Mesendoderm (in vitro differentiated cells): ENCODE measurements at regions not wholly inside any gene's neighbourhood (a gene's known extent, or its start where the extent isn't known, plus 50 kb on each side); places are given as distances from the start of the nearest gene placed in this dataset.

Experiments
- DNase-seq: peaks from one replicate; pipeline ENCODE4 v3.0.0; 2013
- H2AK5ac ChIP-seq: 2 replicates; pipeline ENCODE4 v1.6.1; 2013; ENCODE audit warnings: low read length, inconsistent platforms
- H2BK120ac ChIP-seq: 2 replicates; pipeline ENCODE4 v1.6.1; 2013; ENCODE audit warnings: low read depth, mild to moderate bottlenecking, low read length, moderate library complexity, mixed read lengths
- H2BK15ac ChIP-seq: replicated peaks from 2 replicates; pipeline ENCODE4 v1.6.1; 2013; ENCODE audit warnings: low read depth, mild to moderate bottlenecking, moderate library complexity
- H2BK5ac ChIP-seq: 2 replicates; pipeline ENCODE4 v1.6.1; 2013; ENCODE audit warnings: low read length, inconsistent platforms
- H3K18ac ChIP-seq: 2 replicates; pipeline ENCODE4 v1.6.1; 2013; ENCODE audit warnings: mild to moderate bottlenecking, low read length, mixed read lengths
- H3K23ac ChIP-seq: one replicate; pipeline ENCODE4 v1.6.1; 2013; ENCODE audit warnings: low read length
- H3K27ac ChIP-seq: 2 replicates; pipeline ENCODE4 v1.5.1; 2013; ENCODE audit warnings: low read depth, mild to moderate bottlenecking, inconsistent platforms, low read length, moderate library complexity
- H3K27me3 ChIP-seq: 2 replicates; pipeline ENCODE4 v1.6.1; 2013; ENCODE audit warnings: low read length, control low read depth, mild to moderate bottlenecking, inconsistent platforms; ENCODE audit not compliant: insufficient read depth, poor library complexity
- H3K36me3 ChIP-seq: 2 replicates; pipeline ENCODE4 v1.6.1; 2013; ENCODE audit warnings: low read length, inconsistent platforms; ENCODE audit not compliant: control insufficient read depth, insufficient read depth
- H3K4ac ChIP-seq: one replicate; pipeline ENCODE4 v1.6.1; 2013; ENCODE audit warnings: low read depth, mild to moderate bottlenecking, low read length, moderate library complexity
- H3K4me1 ChIP-seq: 2 replicates; pipeline ENCODE4 v1.6.1; 2013; ENCODE audit warnings: low read depth, low read length, inconsistent platforms; ENCODE audit not compliant: control insufficient read depth
- H3K4me2 ChIP-seq: 2 replicates; pipeline ENCODE4 v1.6.1; 2013; ENCODE audit warnings: low read length
- H3K4me3 ChIP-seq: 2 replicates; pipeline ENCODE4 v1.5.1; 2013; ENCODE audit warnings: mild to moderate bottlenecking, low read length
- H3K56ac ChIP-seq: one replicate; pipeline ENCODE4 v1.6.1; 2013; ENCODE audit warnings: low read length
- H3K79me1 ChIP-seq: 2 replicates; pipeline ENCODE4 v1.6.1; 2013; ENCODE audit warnings: low read length, inconsistent platforms
- H3K79me2 ChIP-seq: 2 replicates; pipeline ENCODE4 v1.6.1; 2013; ENCODE audit warnings: mild to moderate bottlenecking, low read length; ENCODE audit not compliant: control insufficient read depth, insufficient read depth
- H3K9ac ChIP-seq: 2 replicates; pipeline ENCODE4 v1.6.1; 2013; ENCODE audit warnings: low read length, inconsistent platforms
- H4K5ac ChIP-seq: one replicate; pipeline ENCODE4 v1.6.1; 2013; ENCODE audit warnings: low read length
- H4K8ac ChIP-seq: one replicate; pipeline ENCODE4 v1.6.1; 2013; ENCODE audit warnings: low read depth, mild to moderate bottlenecking, control low read depth, low read length, moderate library complexity
- WGBS: extraction: QIAGEN DNeasy Blood & Tissue Kit; methylation state at CpG from one replicate; pipeline ENCODE4 v1.1.7; 2013; ENCODE audit warnings: low lambda C conversion rate, missing lambda C conversion rate; ENCODE audit not compliant: insufficient coverage; ENCODE audit errors: extremely low coverage; 5-methylcytosine and 5-hydroxymethylcytosine counted together

GRCh38 chr1:199160521-199161318 is 521.9 kb downstream of the PTPRC start:
- Histone ChIP-seq H3K79me1 (no peaks in the 10 kb centered on the region), H3K9ac (no peak overlapping the region), H3K4ac (no peak overlapping the region), H3K27me3 (no peaks in the 10 kb centered on the region), H2BK5ac (no peak overlapping the region), H2BK120ac (no peak overlapping the region), H4K8ac (no peak overlapping the region), H3K56ac (no peak overlapping the region), H3K23ac (no peak overlapping the region), H3K79me2 (no peaks in the 10 kb centered on the region), H3K36me3 (no peaks in the 10 kb centered on the region), H3K18ac (no peak overlapping the region), H4K5ac (no peak overlapping the region), H3K27ac (no peak overlapping the region), H3K4me1 (no peaks in the 10 kb centered on the region), H3K4me3 (no peak overlapping the region), H2BK15ac (no peak overlapping the region), H2AK5ac (no peak overlapping the region), H3K4me2 (no peak overlapping the region)
- no peak for DNase-seq
- no CpG with 5 or more reads among the region's 1 CpG for whole genome bisulfite sequencing

- Histone ChIP-seq H3K9ac (no peak overlapping the region), H3K36me3 (no peaks in the 10 kb centered on the region), H3K4me1 (no peaks in the 10 kb centered on the region), H3K27ac (no peak overlapping the region), H3K56ac (no peak overlapping the region), H3K4ac (no peak overlapping the region), H3K4me2 (no peak overlapping the region), H3K23ac (no peak overlapping the region), H2BK5ac (no peak overlapping the region), H3K27me3 (no peaks in the 10 kb centered on the region), H2BK120ac (no peak overlapping the region), H3K79me1 (no peaks in the 10 kb centered on the region), H3K4me3 (no peak overlapping the region), H2AK5ac (no peak overlapping the region), H2BK15ac (no peak overlapping the region), H3K18ac (no peak overlapping the region), H3K79me2 (no peaks in the 10 kb centered on the region), H4K8ac (no peak overlapping the region), H4K5ac (no peak overlapping the region)
- DNase-seq = no peak
Measured at GRCh38 chr1:199161319-199161680, 522.5 kb downstream of the PTPRC start.

- Histone ChIP-seq H3K36me3 (no peaks in the 10 kb centered on the region), H3K23ac (no peak overlapping the region), H4K8ac (no peak overlapping the region), H2BK120ac (no peak overlapping the region), H3K4ac (no peak overlapping the region), H3K79me1 (no peaks in the 10 kb centered on the region), H3K4me1 (no peaks in the 10 kb centered on the region), H2BK5ac (no peak overlapping the region), H3K56ac (no peak overlapping the region), H2BK15ac (no peak overlapping the region), H3K4me2 (no peak overlapping the region), H3K4me3 (no peak overlapping the region), H3K27ac (no peak overlapping the region), H3K18ac (no peak overlapping the region), H2AK5ac (no peak overlapping the region), H3K27me3 (no peaks in the 10 kb centered on the region), H3K9ac (no peak overlapping the region), H3K79me2 (no peaks in the 10 kb centered on the region), H4K5ac (no peak overlapping the region)
- no CpG with 5 or more reads among the region's 3 CpGs for WGBS
- no peak for DNase-seq
Measured at GRCh38 chr1:199161766-199162303, 523.0 kb downstream of the PTPRC start.

GRCh38 chr1:199163267-199163666 is 524.4 kb downstream of the PTPRC start:
- no peak overlapping the region for H3K4me2 ChIP-seq
- no peak overlapping the region for H3K4ac ChIP-seq
- no peak overlapping the region for H3K27ac ChIP-seq
- no peak overlapping the region for H4K8ac ChIP-seq
- no peaks in the 10 kb centered on the region for H3K27me3 ChIP-seq
- no peak overlapping the region for H2BK15ac ChIP-seq
- H2BK5ac ChIP-seq = no peak overlapping the region
- no peak overlapping the region for H3K56ac ChIP-seq
- no peak overlapping the region for H3K18ac ChIP-seq
- H2BK120ac ChIP-seq = no peak overlapping the region
- H3K4me3 ChIP-seq = no peak overlapping the region
- no peaks in the 10 kb centered on the region for H3K4me1 ChIP-seq
- WGBS = no CpG with 5 or more reads among the region's 4 CpGs
- no peaks in the 10 kb centered on the region for H3K36me3 ChIP-seq
- no peak overlapping the region for H4K5ac ChIP-seq
- H3K79me2 ChIP-seq = no peaks in the 10 kb centered on the region
- no peak overlapping the region for H2AK5ac ChIP-seq
- no peak overlapping the region for H3K23ac ChIP-seq
- no peak for DNase-seq
- no peaks in the 10 kb centered on the region for H3K79me1 ChIP-seq
- no peak overlapping the region for H3K9ac ChIP-seq

GRCh38 chr1:199163670-199164069 is 524.8 kb downstream of the PTPRC start:
- no peak for DNase-seq
- Histone ChIP-seq H3K56ac (no peak overlapping the region), H3K4me1 (no peaks in the 10 kb centered on the region), H2BK120ac (no peak overlapping the region), H4K8ac (no peak overlapping the region), H3K36me3 (no peaks in the 10 kb centered on the region), H3K4me3 (no peak overlapping the region), H3K79me2 (no peaks in the 10 kb centered on the region), H3K79me1 (no peaks in the 10 kb centered on the region), H3K18ac (no peak overlapping the region), H3K27me3 (no peaks in the 10 kb centered on the region), H4K5ac (no peak overlapping the region), H3K4me2 (no peak overlapping the region), H2BK15ac (no peak overlapping the region), H3K4ac (no peak overlapping the region), H2AK5ac (no peak overlapping the region), H3K23ac (no peak overlapping the region), H2BK5ac (no peak overlapping the region), H3K9ac (no peak overlapping the region), H3K27ac (no peak overlapping the region)
- WGBS = no CpG with 5 or more reads among the region's 1 CpG

GRCh38 chr1:199167460-199167859 is 528.6 kb downstream of the PTPRC start:
- no peak for DNase-seq
- Histone ChIP-seq H3K27me3 (no peaks in the 10 kb centered on the region), H3K4me3 (no peak overlapping the region), H2BK15ac (no peak overlapping the region), H3K18ac (no peak overlapping the region), H3K4me1 (no peaks in the 10 kb centered on the region), H3K4ac (no peak overlapping the region), H4K5ac (no peak overlapping the region), H3K36me3 (no peaks in the 10 kb centered on the region), H2AK5ac (no peak overlapping the region), H4K8ac (no peak overlapping the region), H2BK120ac (no peak overlapping the region), H3K79me1 (no peaks in the 10 kb centered on the region), H3K79me2 (no peaks in the 10 kb centered on the region), H3K9ac (no peak overlapping the region), H3K4me2 (no peak overlapping the region), H3K23ac (no peak overlapping the region), H3K56ac (no peak overlapping the region), H3K27ac (no peak overlapping the region), H2BK5ac (no peak overlapping the region)
- WGBS = no CpG with 5 or more reads among the region's 3 CpGs
